ENCODE measurements at regions not wholly inside any gene's neighbourhood (a gene's known extent, or its start where the extent isn't known, plus 50 kb on each side); places are given as distances from the start of the nearest gene placed in this dataset.

- TF ChIP-seq, protein P1, sequence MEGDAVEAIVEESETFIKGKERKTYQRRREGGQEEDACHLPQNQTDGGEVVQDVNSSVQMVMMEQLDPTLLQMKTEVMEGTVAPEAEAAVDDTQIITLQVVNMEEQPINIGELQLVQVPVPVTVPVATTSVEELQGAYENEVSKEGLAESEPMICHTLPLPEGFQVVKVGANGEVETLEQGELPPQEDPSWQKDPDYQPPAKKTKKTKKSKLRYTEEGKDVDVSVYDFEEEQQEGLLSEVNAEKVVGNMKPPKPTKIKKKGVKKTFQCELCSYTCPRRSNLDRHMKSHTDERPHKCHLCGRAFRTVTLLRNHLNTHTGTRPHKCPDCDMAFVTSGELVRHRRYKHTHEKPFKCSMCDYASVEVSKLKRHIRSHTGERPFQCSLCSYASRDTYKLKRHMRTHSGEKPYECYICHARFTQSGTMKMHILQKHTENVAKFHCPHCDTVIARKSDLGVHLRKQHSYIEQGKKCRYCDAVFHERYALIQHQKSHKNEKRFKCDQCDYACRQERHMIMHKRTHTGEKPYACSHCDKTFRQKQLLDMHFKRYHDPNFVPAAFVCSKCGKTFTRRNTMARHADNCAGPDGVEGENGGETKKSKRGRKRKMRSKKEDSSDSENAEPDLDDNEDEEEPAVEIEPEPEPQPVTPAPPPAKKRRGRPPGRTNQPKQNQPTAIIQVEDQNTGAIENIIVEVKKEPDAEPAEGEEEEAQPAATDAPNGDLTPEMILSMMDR (IDR thresholded peaks at IDR 0.05; ENCODE audit: insufficient read depth, low read length): no peak
- H3K4me3 ChIP-seq (ENCODE audit: low read depth, low read length): no peak overlapping the region
- DNase-seq (ENCODE audit: low read depth): no peak
Measured at GRCh38 chr6:169890049-169890448, 138.6 kb downstream of the ERMARD start.

DNA sequence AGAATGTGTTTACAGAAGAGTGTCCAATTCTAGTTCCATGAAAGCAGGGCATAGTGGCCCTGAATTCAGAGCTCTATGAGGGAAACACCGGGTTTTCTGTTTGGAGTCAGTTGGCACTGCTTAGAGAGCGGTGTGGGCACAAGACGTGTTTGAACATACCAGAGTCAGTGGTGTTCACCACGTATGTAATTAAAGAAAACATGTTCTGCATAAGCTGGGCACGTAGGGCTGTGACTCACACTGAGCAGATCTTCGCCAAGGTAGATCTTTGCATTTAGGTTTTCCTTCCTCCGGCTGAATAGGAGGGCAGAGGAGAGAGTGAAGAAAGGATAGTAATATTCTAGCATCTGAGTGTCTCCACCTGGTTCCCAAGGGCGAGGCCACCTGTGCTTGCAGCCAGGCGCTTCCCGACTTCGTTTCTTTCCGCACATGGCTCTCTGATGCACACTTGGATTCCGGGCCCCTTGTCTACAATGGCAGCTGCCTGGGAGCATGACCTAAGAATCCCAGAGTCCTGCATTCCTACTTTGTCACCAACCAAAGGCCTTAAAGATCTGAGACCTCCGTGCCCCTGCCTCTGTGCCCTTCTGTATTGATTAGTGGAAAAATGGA lies 136.2 kb downstream of the ERMARD start:
- no peak overlapping the region for H3K4me3 ChIP-seq (ENCODE audit: low read depth, low read length)
- TF ChIP-seq, protein P1 (IDR thresholded peaks at IDR 0.05; ENCODE audit: insufficient read depth, low read length): no peak
- DNase-seq (ENCODE audit: low read depth): no peak

DNA sequence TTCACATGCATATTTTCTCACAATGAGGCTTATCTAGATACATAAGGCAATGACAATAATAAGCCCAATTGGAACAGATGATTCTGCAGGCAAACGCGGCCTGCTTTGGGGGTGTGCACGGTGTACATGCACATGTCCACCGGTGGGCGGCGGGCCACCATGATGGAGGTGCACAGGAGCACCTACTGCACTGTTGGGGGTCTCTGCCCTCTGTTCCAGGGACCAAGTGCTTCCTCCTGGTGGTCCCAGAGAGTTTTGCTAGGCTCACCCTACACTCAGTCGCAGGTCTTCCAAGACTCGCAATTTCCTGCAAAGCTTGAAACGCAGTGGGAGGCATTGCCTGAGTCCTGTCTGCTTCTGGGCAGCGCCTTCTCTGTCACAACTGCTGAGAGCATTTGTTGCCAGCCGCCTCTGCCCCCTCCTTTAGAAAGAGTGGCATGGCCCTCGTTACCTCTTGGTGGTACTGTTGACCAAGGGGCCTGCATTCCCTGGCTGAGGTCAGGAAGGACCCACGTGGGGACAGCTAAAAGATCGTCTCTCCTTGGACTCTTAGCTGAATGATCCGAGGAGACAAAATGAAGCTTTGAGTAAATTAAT lies 135.3 kb downstream of the ERMARD start:
- no peak for DNase-seq (ENCODE audit: low read depth)
- H3K4me3 ChIP-seq (ENCODE audit: low read depth, low read length): no peak overlapping the region
- TF ChIP-seq, protein P1 (IDR thresholded peaks at IDR 0.05; ENCODE audit: insufficient read depth, low read length): no peak

DNA sequence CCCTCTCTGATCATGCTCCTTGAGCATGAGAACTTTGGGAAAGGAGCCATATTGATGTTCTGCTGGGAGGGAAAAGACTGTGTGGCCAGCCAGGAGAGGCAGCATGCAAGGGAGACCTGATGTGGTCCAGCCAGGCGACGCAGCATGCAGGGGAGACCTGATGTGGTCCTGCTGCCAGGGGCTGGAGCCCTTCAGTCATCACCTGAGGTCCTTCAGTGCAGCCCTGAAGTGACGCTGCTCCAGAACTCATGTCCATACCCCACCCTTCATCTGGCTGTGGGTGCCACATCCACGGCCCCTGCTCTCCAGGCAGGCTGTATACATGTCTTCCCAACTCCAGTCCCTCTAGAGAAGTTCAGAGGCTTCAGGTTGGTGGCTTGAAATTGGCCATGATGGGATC lies 134.4 kb downstream of the ERMARD start:
- TF ChIP-seq, protein P1 (IDR thresholded peaks at IDR 0.05; ENCODE audit: insufficient read depth, low read length): no peak
- no peak for DNase-seq (ENCODE audit: low read depth)
- H3K4me3 ChIP-seq (ENCODE audit: low read depth, low read length): no peak overlapping the region

DNA sequence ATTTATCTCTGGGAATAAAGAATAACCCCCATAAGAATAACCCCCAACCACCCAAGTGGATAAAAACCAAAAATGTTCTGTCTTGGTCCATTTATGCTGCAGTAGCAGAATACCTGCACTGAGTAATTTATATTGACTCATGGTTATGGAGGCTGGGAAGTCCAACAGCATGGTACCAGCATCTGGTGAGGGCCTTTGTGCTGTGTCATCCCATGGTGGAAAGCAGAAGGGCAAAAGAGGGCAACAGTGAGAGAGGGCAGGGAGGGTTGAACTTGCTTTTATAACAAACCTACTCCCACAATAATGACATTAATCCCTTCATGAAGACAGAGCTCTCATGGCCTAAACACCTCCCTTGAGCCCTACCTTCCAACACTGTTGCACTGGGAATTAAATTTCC lies 133.7 kb downstream of the ERMARD start:
- H3K4me3 ChIP-seq (ENCODE audit: low read depth, low read length): no peak overlapping the region
- no peak for DNase-seq (ENCODE audit: low read depth)
- TF ChIP-seq, protein P1 (IDR thresholded peaks at IDR 0.05; ENCODE audit: insufficient read depth, low read length): no peak

DNA sequence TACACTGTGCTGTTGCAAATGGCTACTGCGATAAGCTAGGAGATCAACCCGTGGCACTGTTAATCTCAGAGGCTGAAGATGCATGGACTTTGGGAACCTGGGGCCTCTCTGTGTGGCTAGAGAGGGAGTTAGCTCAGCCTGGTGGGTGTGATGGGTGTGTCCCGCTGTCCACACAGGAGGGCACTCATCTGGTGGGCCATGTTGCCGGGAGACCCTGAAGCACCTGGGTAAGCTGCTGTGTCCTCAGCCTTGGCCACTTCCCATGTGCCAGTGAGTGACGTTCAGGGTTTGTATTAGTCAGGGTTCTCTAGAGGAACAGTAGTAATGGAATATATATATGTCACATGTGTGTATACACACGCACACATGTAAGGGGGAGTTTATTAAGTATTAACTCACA lies 132.7 kb downstream of the ERMARD start:
- no peak for DNase-seq (ENCODE audit: low read depth)
- TF ChIP-seq, protein P1 (IDR thresholded peaks at IDR 0.05; ENCODE audit: insufficient read depth, low read length): no peak

DNA sequence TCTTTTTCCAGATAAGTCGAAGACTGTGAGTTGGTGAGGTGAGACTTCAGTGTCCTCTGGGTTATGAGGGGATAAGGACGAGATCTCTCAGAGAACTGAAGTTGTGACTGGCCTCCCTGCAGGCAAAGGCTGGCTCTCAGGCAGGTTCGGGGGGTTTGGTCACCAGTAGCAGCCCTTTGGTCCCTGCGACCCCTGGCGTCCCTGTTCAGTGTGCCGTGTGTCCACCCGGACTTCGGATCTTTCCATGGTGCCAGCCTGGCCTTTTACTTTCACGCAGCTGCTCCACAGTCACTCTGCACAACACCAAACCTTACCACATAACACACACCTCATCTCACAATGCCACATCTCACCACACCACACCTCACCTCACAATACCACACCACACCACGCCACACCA lies 131.9 kb downstream of the ERMARD start:
- TF ChIP-seq, protein P1 (IDR thresholded peaks at IDR 0.05; ENCODE audit: insufficient read depth, low read length): no peak
- H3K4me3 ChIP-seq (ENCODE audit: low read depth, low read length): no peak overlapping the region

More for the DNA sequence above, 132.7 kb downstream of the ERMARD start:
- H3K4me3 ChIP-seq (ENCODE audit: low read depth, low read length): no peak overlapping the region

More for the DNA sequence above, 131.9 kb downstream of the ERMARD start:
- DNase-seq (ENCODE audit: low read depth): no peak
